Endothelial cell of umbilical vein (primary cell): ENCODE measurements at regions not wholly inside any gene's neighbourhood (a gene's known extent, or its start where the extent isn't known, plus 50 kb on each side); places are given as distances from the start of the nearest gene placed in this dataset.

ENCODE experiments used
- BruUV-seq: library from RNA; stranded (reverse); fragments of 400-500 nt; replicated peaks from 2 replicates; lab custom pipeline; 2021; lab: Mats Ljungman, UMichigan
- CTCF ChIA-PET: fragments of 300-600, 350-600 bp; sonication (Branson Sonifier 250); formaldehyde crosslinking; loops from one replicate; lab custom pipeline; 2021; ENCODE audit warnings: antibody characterized with exemption, inconsistent platforms; lab: Charles Lee
- POLR2A ChIA-PET: fragments of 300-600, 350-600 bp; sonication (Branson Sonifier 250); formaldehyde crosslinking; loops from one replicate; lab custom pipeline; 2021; ENCODE audit warnings: antibody characterized with exemption, inconsistent platforms; lab: Charles Lee
- DNase-seq: peaks from one replicate; pipeline ENCODE4 v3.0.0-alpha.2; 2011; ENCODE audit warnings: low read depth, low spot score
- FAIRE-seq: peaks from 2 replicates; lab custom pipeline; 2011; peaks lifted over from hg19 to GRCh38; lab: Jason Lieb, UNC
- H2AFZ ChIP-seq: 2 replicates; pipeline ENCODE4 v1.6.0; 2012; ENCODE audit warnings: low read depth, low read length, control low read depth, inconsistent platforms
- H3K27ac ChIP-seq: 2 replicates; pipeline ENCODE4 v1.5.1; 2011; ENCODE audit warnings: low read depth, mild to moderate bottlenecking, control low read depth, low read length, moderate library complexity; ENCODE audit not compliant: insufficient read depth
- H3K27me3 ChIP-seq, 2 experiments: 2 replicates each; pipeline versions ENCODE4 v1.6.0 to v1.6.1; 2011; ENCODE audit warnings: low read length in 2 of 2, mixed read lengths in 1 of 2; ENCODE audit not compliant: control insufficient read depth in 2 of 2, insufficient read depth in 2 of 2
- H3K36me3 ChIP-seq, 2 experiments: 2 replicates in 1 of 2; 3 replicates in 1 of 2; pipeline ENCODE4 v1.5.1; 2011; ENCODE audit warnings: low read length in 2 of 2, mild to moderate bottlenecking in 1 of 2, moderate library complexity in 1 of 2; ENCODE audit not compliant: control insufficient read depth in 2 of 2, insufficient read depth in 2 of 2; ENCODE audit errors: extremely low read depth in 1 of 2
- H3K4me1 ChIP-seq: 3 replicates; pipeline ENCODE4 v1.5.1; 2011; ENCODE audit warnings: mild to moderate bottlenecking, low read length; ENCODE audit not compliant: control insufficient read depth, insufficient read depth; ENCODE audit errors: extremely low read depth
- H3K4me2 ChIP-seq: 2 replicates; pipeline ENCODE4 v1.6.1; 2011; ENCODE audit warnings: low read length, control low read depth, mixed read lengths; ENCODE audit not compliant: insufficient read depth
- H3K4me3 ChIP-seq, 3 experiments: fragments of 200-600 bp in 1 of 3; sonication (generic), shearing (Covaris generic) in 1 of 3; replicated peaks in 1 of 3; 2 replicates each; pipeline ENCODE4 v1.5.1; 2011 to 2016; ENCODE audit warnings: control low read depth in 3 of 3, low read length in 3 of 3, mild to moderate bottlenecking in 2 of 3, inconsistent platforms in 1 of 3, low read depth in 1 of 3, moderate library complexity in 1 of 3; ENCODE audit not compliant: insufficient read depth in 1 of 3
- H3K79me2 ChIP-seq: 2 replicates; pipeline ENCODE4 v1.6.0; 2012; ENCODE audit warnings: low read length, inconsistent platforms; ENCODE audit not compliant: control insufficient read depth, insufficient read depth
- H3K9ac ChIP-seq: replicated peaks from 2 replicates; pipeline ENCODE3; 2011; ENCODE audit warnings: low read length, control low read depth; ENCODE audit not compliant: insufficient read depth; ENCODE audit errors: extremely low read depth
- H3K9me1 ChIP-seq: replicated peaks from 3 replicates; pipeline ENCODE4 v1.6.0; 2011; ENCODE audit warnings: mild to moderate bottlenecking, low read length; ENCODE audit not compliant: control insufficient read depth, insufficient read depth; ENCODE audit errors: extremely low read depth
- H3K9me3 ChIP-seq: replicated peaks from 2 replicates; pipeline ENCODE4 v1.5.1; 2012; ENCODE audit warnings: low read length, inconsistent platforms; ENCODE audit not compliant: control insufficient read depth, insufficient read depth
- H4K20me1 ChIP-seq: replicated peaks from 2 replicates; pipeline ENCODE3; 2011; ENCODE audit warnings: mild to moderate bottlenecking, low read length; ENCODE audit not compliant: control insufficient read depth, insufficient read depth; ENCODE audit errors: extremely low read depth
- CTCF ChIP-seq, 2 donors: IDR thresholded peaks; 1 replicate in 1 of 2; 2 replicates in 1 of 2; pipeline ENCODE4 v1.5.1; 2011; ENCODE audit warnings: low read length in 2 of 2, mild to moderate bottlenecking in 2 of 2, moderate library complexity in 2 of 2, control low read depth in 1 of 2, inconsistent platforms in 1 of 2, low read depth in 1 of 2; ENCODE audit not compliant: insufficient read depth in 1 of 2; ENCODE audit errors: extremely low read depth in 1 of 2
- EZH2 ChIP-seq: IDR thresholded peaks from 2 replicates; pipeline ENCODE4 v1.6.1; 2012; ENCODE audit warnings: borderline replicate concordance, low read depth, mild to moderate bottlenecking, moderate library complexity, low read length, inconsistent platforms; ENCODE audit not compliant: severe bottlenecking
- FOS ChIP-seq: IDR thresholded peaks from 2 replicates; pipeline ENCODE4 v1.6.1; 2011; ENCODE audit warnings: mild to moderate bottlenecking, low read length, moderate library complexity, borderline replicate concordance; ENCODE audit not compliant: insufficient read depth
- MAX ChIP-seq: IDR thresholded peaks from 2 replicates; pipeline ENCODE4 v1.6.1; 2011; ENCODE audit not compliant: insufficient read depth, insufficient read length
- MYC ChIP-seq: IDR thresholded peaks from one replicate; pipeline ENCODE4 v1.6.1; 2011; ENCODE audit warnings: mild to moderate bottlenecking, low read depth, low read length
- POLR2A ChIP-seq: IDR thresholded peaks from 2 replicates; pipeline ENCODE4 v1.6.1; 2012; ENCODE audit warnings: low read depth, mild to moderate bottlenecking, control low read depth, low read length
- POLR2AphosphoS5 ChIP-seq: IDR thresholded peaks from 2 replicates; pipeline ENCODE4 v1.6.1; 2012; ENCODE audit warnings: low read depth, mild to moderate bottlenecking, control low read depth, low read length, moderate library complexity; ENCODE audit not compliant: insufficient read depth
- dilution Hi-C: fragments of 300-500 bp; cut with MboI; formaldehyde crosslinking; loops from one replicate; pipeline ENCODE4 v1.15.0; 2019; ENCODE audit warnings: low sequenced_read_pairs; ENCODE audit not compliant: extremely low pct_ligation_motif_present
- intact Hi-C: fragments of 100-400 bp; cut with micrococcal nuclease; formaldehyde crosslinking; loops from one replicate; pipeline ENCODE4 v1.10.0; 2022

GRCh38 chr9:19689328-19690101, 99.3 kb downstream of the SLC24A2 start:
- POLR2A ChIA-PET: no interaction called here
- H3K27me3 ChIP-seq: no peaks in the 10 kb centered on the region
- no peaks in the 10 kb centered on the region for H3K36me3 ChIP-seq
- FAIRE-seq (no peak), DNase-seq (no peak)
- H3K79me2 ChIP-seq: no peaks in the 10 kb centered on the region
- BruUV-seq: no TSS peak
- H4K20me1 ChIP-seq: no peaks in the 10 kb centered on the region
- no peak overlapping the region for H3K9ac ChIP-seq
- no peaks in the 10 kb centered on the region for H3K9me1 ChIP-seq
- TF ChIP-seq FOS: no peak
- no peak for TF ChIP-seq MAX
- TF ChIP-seq CTCF (IDR thresholded peaks at IDR 0.05; ENCODE audit: extremely low read depth in 1 of 2, insufficient read depth in 1 of 2, low read depth in 1 of 2, low read length in 2 of 2): no peak
- TF ChIP-seq POLR2A: no peak
- no peak for TF ChIP-seq POLR2AphosphoS5
- TF ChIP-seq EZH2: no peak
- TF ChIP-seq MYC: no peak
- no peak overlapping the region for H3K4me2 ChIP-seq
- intact Hi-C loops (no loop called here), dilution Hi-C loops (no loop called here)
- H3K4me3 ChIP-seq: no peak overlapping the region
- no peaks in the 10 kb centered on the region for H3K9me3 ChIP-seq
- no peak overlapping the region for H3K27ac ChIP-seq
- no peaks in the 10 kb centered on the region for H3K4me1 ChIP-seq
- CTCF ChIA-PET: no interaction called here
- no peak overlapping the region for H2AFZ ChIP-seq
